GM12878 (cell line): ENCODE measurements at regions not wholly inside any gene's neighbourhood (a gene's known extent, or its start where the extent isn't known, plus 50 kb on each side); places are given as distances from the start of the nearest gene placed in this dataset.

Experiments used
- ATAC-seq: fragments of 200-7000 bp; cut with Tn5 transposase; 3 replicates; pipeline ENCODE4 v1.9.1; 2020; ENCODE audit warnings: mild to moderate bottlenecking, moderate library complexity
- BruUV-seq: library from RNA; stranded (reverse); fragments of 400-500 nt; replicated peaks from 2 replicates; lab custom pipeline; 2021; lab: Mats Ljungman, UMichigan
- CTCF ChIA-PET: fragments of 300-600 bp; sonication (Branson Sonifier 250); formaldehyde crosslinking; extraction: SDS; loops from one replicate; lab custom pipeline; 2021; ENCODE audit warnings: inconsistent platforms; lab: Yijun Ruan, JAX
- POLR2A ChIA-PET: fragments of 350-600 bp; formaldehyde crosslinking; extraction: SDS; loops from one replicate; lab custom pipeline; 2021; ENCODE audit warnings: inconsistent platforms; lab: Charles Lee
- RAD21 ChIA-PET: fragments of 300-600 bp; sonication (Branson Sonifier 250); formaldehyde crosslinking; loops from one replicate; lab custom pipeline; 2023; ENCODE audit warnings: antibody characterized with exemption; ENCODE audit not compliant: unreplicated experiment; lab: Charles Lee
- SMC1A ChIA-PET: fragments of 300-600 bp; sonication (Branson Sonifier 250); formaldehyde crosslinking; loops from one replicate; lab custom pipeline; 2023; ENCODE audit not compliant: unreplicated experiment, uncharacterized antibody; lab: Charles Lee
- DNase-seq: peaks from one replicate; pipeline ENCODE4 v3.0.0-alpha.2; 2011; ENCODE audit warnings: low read depth, low spot score
- FAIRE-seq: peaks from 3 replicates; lab custom pipeline; 2011; peaks lifted over from hg19 to GRCh38; lab: Jason Lieb, UNC
- H2AFZ ChIP-seq: 2 replicates; pipeline ENCODE4 v1.6.0; 2011; ENCODE audit warnings: low read depth, low read length, control low read depth; ENCODE audit not compliant: control insufficient read depth
- H3K27ac ChIP-seq: 2 replicates; pipeline ENCODE4 v1.5.1; 2011; ENCODE audit warnings: control low read depth; ENCODE audit not compliant: control insufficient read depth, insufficient read depth
- H3K27me3 ChIP-seq, 2 experiments: replicated peaks in 1 of 2; 2 replicates each; pipeline versions ENCODE4 v1.6.0 to v1.6.1; 2011; ENCODE audit warnings: low read length in 1 of 2; ENCODE audit not compliant: control insufficient read depth in 2 of 2, insufficient read depth in 2 of 2
- H3K36me3 ChIP-seq, 2 experiments: 2 replicates each; pipeline ENCODE4 v1.5.1; 2011; ENCODE audit warnings: low read length in 1 of 2; ENCODE audit not compliant: control insufficient read depth in 2 of 2, insufficient read depth in 2 of 2
- H3K4me1 ChIP-seq: 2 replicates; pipeline ENCODE4 v1.6.1; 2011; ENCODE audit warnings: mild to moderate bottlenecking, low read length, moderate library complexity, mixed read lengths; ENCODE audit not compliant: control insufficient read depth, insufficient read depth
- H3K4me2 ChIP-seq: 2 replicates; pipeline ENCODE4 v1.6.0; 2011; ENCODE audit warnings: control low read depth; ENCODE audit not compliant: control insufficient read depth, insufficient read depth
- H3K4me3 ChIP-seq: fragments of 200-600 bp; sonication (generic); 2 replicates; pipeline ENCODE4 v1.5.1; 2016
- H3K79me2 ChIP-seq: 2 replicates; pipeline ENCODE4 v1.6.0; 2011; ENCODE audit warnings: low read length; ENCODE audit not compliant: control insufficient read depth, insufficient read depth
- H3K9ac ChIP-seq: 2 replicates; pipeline ENCODE4 v1.8.0; 2011; ENCODE audit warnings: low read length, control low read depth, mixed read lengths; ENCODE audit not compliant: control insufficient read depth, insufficient read depth
- H3K9me3 ChIP-seq: replicated peaks from 3 replicates; pipeline ENCODE4 v1.5.1; 2011; ENCODE audit warnings: mild to moderate bottlenecking, low read length; ENCODE audit not compliant: control insufficient read depth, insufficient read depth
- H4K20me1 ChIP-seq: 2 replicates; pipeline ENCODE4 v1.6.0; 2011; ENCODE audit not compliant: control insufficient read depth, insufficient read depth
- CBFB ChIP-seq: IDR thresholded peaks from 2 replicates; pipeline ENCODE4 v1.6.1; 2016; ENCODE audit warnings: antibody characterized with exemption, low read depth
- CHD4 ChIP-seq: fragments of 200-600 bp; sonication (generic); IDR thresholded peaks from 2 replicates; pipeline ENCODE4 v1.6.1; 2016; ENCODE audit warnings: mild to moderate bottlenecking
- CREM ChIP-seq: IDR thresholded peaks from 2 replicates; pipeline ENCODE4 v1.6.1; 2014; ENCODE audit warnings: antibody characterized with exemption, low read depth
- MYC ChIP-seq: IDR thresholded peaks from 2 replicates; pipeline ENCODE4 v1.6.1; 2011; ENCODE audit warnings: mild to moderate bottlenecking, low read length, moderate library complexity, inconsistent platforms; ENCODE audit not compliant: insufficient read depth, insufficient replicate concordance, insufficient read length, severe bottlenecking
- NFYB ChIP-seq: IDR thresholded peaks from 2 replicates; pipeline ENCODE4 v1.6.1; 2011; ENCODE audit warnings: low read depth, mild to moderate bottlenecking, low read length, improper control_type of control experiment, moderate library complexity; ENCODE audit not compliant: insufficient read depth
- POLR2A ChIP-seq: IDR thresholded peaks from 2 replicates; pipeline ENCODE4 v1.6.1; 2011; ENCODE audit warnings: low read depth, mild to moderate bottlenecking, low read length
- RUNX3 ChIP-seq: IDR thresholded peaks from 2 replicates; pipeline ENCODE4 v1.6.1; 2012; ENCODE audit warnings: low read length, inconsistent platforms
- SIX5 ChIP-seq: IDR thresholded peaks from 2 replicates; pipeline ENCODE4 v1.6.1; 2011; ENCODE audit warnings: mild to moderate bottlenecking, low read depth, low read length, moderate library complexity; ENCODE audit not compliant: severe bottlenecking
- SMAD1 ChIP-seq: fragments of 450-650 bp; IDR thresholded peaks from 2 replicates; pipeline ENCODE4 v1.6.1; 2018; ENCODE audit warnings: mild to moderate bottlenecking, low read depth; ENCODE audit not compliant: partially characterized antibody
- ZZZ3 ChIP-seq: IDR thresholded peaks from 2 replicates; pipeline ENCODE4 v1.6.1; 2011; ENCODE audit warnings: low read depth; ENCODE audit not compliant: control insufficient read depth, insufficient read length
- WGBS: methylation state at CpG from one replicate; pipeline ENCODE4 v1.1.6; 2016; ENCODE audit warnings: low lambda C conversion rate; ENCODE audit not compliant: insufficient replicate concordance, insufficient coverage; ENCODE audit errors: missing lambda C conversion rate; 5-methylcytosine and 5-hydroxymethylcytosine counted together
- in situ Hi-C: fragments of 300-500 bp; cut with MboI; formaldehyde crosslinking; loops from 9 replicates; pipeline ENCODE4 v1.14.3; 2018; ENCODE audit warnings: mixed read lengths
- intact Hi-C: fragments of 100-400 bp; cut with micrococcal nuclease; formaldehyde crosslinking; loops from one replicate; pipeline ENCODE4 v1.14.2; 2022; ENCODE audit not compliant: unreplicated experiment
- TF ChIP-seq, protein P1 (sequence below): fragments of 450-650 bp; IDR thresholded peaks from 2 replicates; pipeline ENCODE4 v1.6.1; 2017; ENCODE audit warnings: mild to moderate bottlenecking, moderate library complexity
- TF ChIP-seq, protein P2 (sequence below): IDR thresholded peaks from 2 replicates; pipeline ENCODE4 v1.6.1; 2012; ENCODE audit warnings: low read depth, low read length, improper control_type of control experiment

DNA sequence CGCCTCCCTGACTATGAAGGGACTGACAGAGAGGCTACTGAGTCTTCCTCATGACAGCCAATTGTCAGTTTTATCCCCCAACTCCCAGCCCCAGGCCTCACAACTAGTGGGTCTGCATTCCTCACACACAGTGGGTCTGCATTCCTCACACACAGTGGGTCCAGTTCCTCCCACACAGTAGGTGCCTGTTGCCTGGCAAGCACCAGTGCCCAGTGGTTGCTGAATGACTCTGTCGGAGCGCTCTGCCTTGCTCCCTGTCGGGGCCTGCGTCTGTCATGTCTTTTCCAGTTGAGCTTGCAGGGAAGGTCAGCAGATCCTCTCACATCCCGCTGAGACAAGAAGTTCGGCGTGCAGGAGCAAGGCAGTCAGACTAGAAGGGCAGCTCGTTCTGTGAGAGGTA, 590.0 kb upstream of the MKI67 start:
- no peak for TF ChIP-seq CHD4
- TF ChIP-seq, protein P1, sequence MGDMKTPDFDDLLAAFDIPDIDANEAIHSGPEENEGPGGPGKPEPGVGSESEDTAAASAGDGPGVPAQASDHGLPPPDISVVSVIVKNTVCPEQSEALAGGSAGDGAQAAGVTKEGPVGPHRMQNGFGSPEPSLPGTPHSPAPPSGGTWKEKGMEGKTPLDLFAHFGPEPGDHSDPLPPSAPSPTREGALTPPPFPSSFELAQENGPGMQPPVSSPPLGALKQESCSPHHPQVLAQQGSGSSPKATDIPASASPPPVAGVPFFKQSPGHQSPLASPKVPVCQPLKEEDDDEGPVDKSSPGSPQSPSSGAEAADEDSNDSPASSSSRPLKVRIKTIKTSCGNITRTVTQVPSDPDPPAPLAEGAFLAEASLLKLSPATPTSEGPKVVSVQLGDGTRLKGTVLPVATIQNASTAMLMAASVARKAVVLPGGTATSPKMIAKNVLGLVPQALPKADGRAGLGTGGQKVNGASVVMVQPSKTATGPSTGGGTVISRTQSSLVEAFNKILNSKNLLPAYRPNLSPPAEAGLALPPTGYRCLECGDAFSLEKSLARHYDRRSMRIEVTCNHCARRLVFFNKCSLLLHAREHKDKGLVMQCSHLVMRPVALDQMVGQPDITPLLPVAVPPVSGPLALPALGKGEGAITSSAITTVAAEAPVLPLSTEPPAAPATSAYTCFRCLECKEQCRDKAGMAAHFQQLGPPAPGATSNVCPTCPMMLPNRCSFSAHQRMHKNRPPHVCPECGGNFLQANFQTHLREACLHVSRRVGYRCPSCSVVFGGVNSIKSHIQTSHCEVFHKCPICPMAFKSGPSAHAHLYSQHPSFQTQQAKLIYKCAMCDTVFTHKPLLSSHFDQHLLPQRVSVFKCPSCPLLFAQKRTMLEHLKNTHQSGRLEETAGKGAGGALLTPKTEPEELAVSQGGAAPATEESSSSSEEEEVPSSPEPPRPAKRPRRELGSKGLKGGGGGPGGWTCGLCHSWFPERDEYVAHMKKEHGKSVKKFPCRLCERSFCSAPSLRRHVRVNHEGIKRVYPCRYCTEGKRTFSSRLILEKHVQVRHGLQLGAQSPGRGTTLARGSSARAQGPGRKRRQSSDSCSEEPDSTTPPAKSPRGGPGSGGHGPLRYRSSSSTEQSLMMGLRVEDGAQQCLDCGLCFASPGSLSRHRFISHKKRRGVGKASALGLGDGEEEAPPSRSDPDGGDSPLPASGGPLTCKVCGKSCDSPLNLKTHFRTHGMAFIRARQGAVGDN = no peak
- TF ChIP-seq, all 136 proteins: peak for 0
- BruUV-seq = no TSS peak
- H3K27ac ChIP-seq = no peak overlapping the region
- ChIA-PET RAD21 (no interaction called here), CTCF (no interaction called here), POLR2A (no interaction called here), SMC1A (no interaction called here)
- no peak overlapping the region for H3K4me2 ChIP-seq
- H3K9ac ChIP-seq = no peak overlapping the region
- intact Hi-C loops = no loop called here
- WGBS = 46% methylated on average over 9 of the region's 9 CpGs
- in situ Hi-C loops = no loop called here
- no peak for ATAC-seq
- no peaks in the 10 kb centered on the region for H3K27me3 ChIP-seq
- no peak overlapping the region for H3K4me3 ChIP-seq
- no peaks in the 10 kb centered on the region for H3K79me2 ChIP-seq
- no peaks in the 10 kb centered on the region for H3K9me3 ChIP-seq
- H3K36me3 ChIP-seq = no peaks in the 10 kb centered on the region
- no peak overlapping the region for H2AFZ ChIP-seq
- no peak for DNase-seq
- H4K20me1 ChIP-seq = no peaks in the 10 kb centered on the region
- H3K4me1 ChIP-seq = no peaks in the 10 kb centered on the region
- FAIRE-seq = no peak

DNA sequence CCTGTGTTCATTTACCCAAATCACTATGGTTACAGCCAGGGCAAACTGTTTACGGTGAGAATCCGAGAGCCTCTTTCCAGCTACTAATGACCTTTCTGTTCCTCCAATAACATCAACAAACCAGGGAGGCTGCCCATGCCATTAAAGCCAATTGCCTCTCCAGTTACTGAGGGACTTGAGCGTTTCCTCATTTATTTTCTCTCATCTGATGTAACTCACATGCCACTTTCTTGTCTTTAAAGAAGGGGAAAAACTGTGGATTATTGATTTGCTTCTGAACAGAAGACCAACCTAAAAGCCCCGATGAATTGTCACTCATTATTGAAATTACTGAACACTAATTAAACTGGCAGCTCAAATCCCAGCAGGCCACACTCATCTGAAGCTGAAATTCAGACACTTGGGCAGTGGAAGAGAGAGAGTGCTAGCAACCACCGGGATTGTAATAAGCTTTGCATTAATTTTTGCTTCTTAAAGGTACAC, 595.8 kb upstream of the MKI67 start:
- no peak overlapping the region for H2AFZ ChIP-seq
- H3K9ac ChIP-seq = no peak overlapping the region
- H3K4me1 ChIP-seq = no peaks in the 10 kb centered on the region
- H3K9me3 ChIP-seq = no peaks in the 10 kb centered on the region
- SMC1A ChIA-PET = no interaction called here
- DNase-seq (no peak), FAIRE-seq (no peak), ATAC-seq (no peak)
- RAD21 ChIA-PET = no interaction called here
- no peak overlapping the region for H3K4me2 ChIP-seq
- CTCF ChIA-PET = no interaction called here
- no peaks in the 10 kb centered on the region for H3K36me3 ChIP-seq
- H3K79me2 ChIP-seq = no peaks in the 10 kb centered on the region
- in situ Hi-C loops = no loop called here
- H3K27ac ChIP-seq = no peak overlapping the region
- BruUV-seq = no TSS peak
- intact Hi-C loops = no loop called here
- POLR2A ChIA-PET = no interaction called here
- no peaks in the 10 kb centered on the region for H4K20me1 ChIP-seq
- WGBS = 35% methylated on average over 5 of the region's 5 CpGs
- H3K4me3 ChIP-seq = no peak overlapping the region
- H3K27me3 ChIP-seq = no peaks in the 10 kb centered on the region
- TF ChIP-seq MYC = no peak
- TF ChIP-seq CBFB = no peak
- no peak for TF ChIP-seq POLR2A
- no peak for TF ChIP-seq SIX5
- TF ChIP-seq CREM = no peak
- no peak for TF ChIP-seq ZZZ3
- no peak for TF ChIP-seq NFYB
- TF ChIP-seq, protein P2, sequence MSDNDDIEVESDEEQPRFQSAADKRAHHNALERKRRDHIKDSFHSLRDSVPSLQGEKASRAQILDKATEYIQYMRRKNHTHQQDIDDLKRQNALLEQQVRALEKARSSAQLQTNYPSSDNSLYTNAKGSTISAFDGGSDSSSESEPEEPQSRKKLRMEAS = no peak
- no peak for TF ChIP-seq RUNX3
- no peak for TF ChIP-seq SMAD1
